Transverse colon (tissue), 3 donors: ENCODE measurements at regions not wholly inside any gene's neighbourhood (a gene's known extent, or its start where the extent isn't known, plus 50 kb on each side); places are given as distances from the start of the nearest gene placed in this dataset.

Source experiments
- EP300 ChIP-seq: sonication (generic); formaldehyde crosslinking; IDR thresholded peaks from one replicate; pipeline ENCODE4 v1.6.1; 2017; ENCODE audit warnings: antibody characterized with exemption, low read depth
- POLR2A ChIP-seq: fragments of 450-650 bp; IDR thresholded peaks from one replicate; pipeline ENCODE4 v1.6.1; 2016; ENCODE audit warnings: antibody characterized with exemption, mild to moderate bottlenecking, moderate library complexity
- TF ChIP-seq, protein P1 (sequence below), 5 experiments: fragments of 200-600 bp in 3 of 5; fragments of 450-650 bp in 2 of 5; sonication (generic) in 3 of 5; IDR thresholded peaks; 1 replicate in 2 of 5; 2 replicates in 3 of 5; pipeline ENCODE4 v1.5.1; 2016 to 2017; ENCODE audit warnings: antibody characterized with exemption in 5 of 5, inconsistent platforms in 3 of 5, mild to moderate bottlenecking in 2 of 5, moderate library complexity in 1 of 5

DNA sequence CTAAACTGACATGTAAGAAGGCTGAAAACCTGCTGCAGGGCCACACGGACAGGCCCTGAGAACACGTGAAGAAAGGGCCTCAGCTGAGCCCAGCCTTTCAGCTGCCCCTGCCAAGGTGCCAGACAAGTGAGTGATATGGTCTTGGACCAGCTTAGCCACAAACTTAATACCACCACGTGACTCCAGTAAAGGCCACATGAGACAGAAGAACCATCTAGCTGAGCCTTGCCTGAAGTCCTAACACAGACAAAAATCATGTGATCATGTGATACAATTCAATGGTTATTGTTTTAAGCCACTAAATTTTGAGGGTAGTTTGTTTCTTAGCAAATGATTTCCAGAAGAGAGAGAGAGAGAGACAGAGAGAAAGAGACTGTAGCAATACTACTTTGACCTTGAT lies 66.9 kb upstream of the ARHGAP20 start:
- TF ChIP-seq POLR2A (no peak), EP300 (no peak)
- TF ChIP-seq, protein P1, sequence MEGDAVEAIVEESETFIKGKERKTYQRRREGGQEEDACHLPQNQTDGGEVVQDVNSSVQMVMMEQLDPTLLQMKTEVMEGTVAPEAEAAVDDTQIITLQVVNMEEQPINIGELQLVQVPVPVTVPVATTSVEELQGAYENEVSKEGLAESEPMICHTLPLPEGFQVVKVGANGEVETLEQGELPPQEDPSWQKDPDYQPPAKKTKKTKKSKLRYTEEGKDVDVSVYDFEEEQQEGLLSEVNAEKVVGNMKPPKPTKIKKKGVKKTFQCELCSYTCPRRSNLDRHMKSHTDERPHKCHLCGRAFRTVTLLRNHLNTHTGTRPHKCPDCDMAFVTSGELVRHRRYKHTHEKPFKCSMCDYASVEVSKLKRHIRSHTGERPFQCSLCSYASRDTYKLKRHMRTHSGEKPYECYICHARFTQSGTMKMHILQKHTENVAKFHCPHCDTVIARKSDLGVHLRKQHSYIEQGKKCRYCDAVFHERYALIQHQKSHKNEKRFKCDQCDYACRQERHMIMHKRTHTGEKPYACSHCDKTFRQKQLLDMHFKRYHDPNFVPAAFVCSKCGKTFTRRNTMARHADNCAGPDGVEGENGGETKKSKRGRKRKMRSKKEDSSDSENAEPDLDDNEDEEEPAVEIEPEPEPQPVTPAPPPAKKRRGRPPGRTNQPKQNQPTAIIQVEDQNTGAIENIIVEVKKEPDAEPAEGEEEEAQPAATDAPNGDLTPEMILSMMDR (IDR thresholded peaks at IDR 0.05) = no peak
